ENCODE measurements at regions not wholly inside any gene's neighbourhood (a gene's known extent, or its start where the extent isn't known, plus 50 kb on each side); places are given as distances from the start of the nearest gene placed in this dataset.

- no peak for DNase-seq
Measured at GRCh38 chr12:85509857-85510256, 229.8 kb downstream of the ALX1 start.

GRCh38 chr12:85516039-85516438, 236.0 kb downstream of the ALX1 start:
- no peak for DNase-seq

- DNase-seq: no peak
Measured at GRCh38 chr12:85516667-85517325, 236.8 kb downstream of the ALX1 start.

- no peak for DNase-seq
Measured at GRCh38 chr12:85519163-85519562, 239.1 kb downstream of the ALX1 start.

- no peak for DNase-seq
Measured at GRCh38 chr12:85523197-85523596, 243.2 kb downstream of the ALX1 start.

- DNase-seq: no peak
Measured at GRCh38 chr12:85527192-85527591, 247.2 kb downstream of the ALX1 start.

- no peak for DNase-seq
Measured at GRCh38 chr12:85529896-85530295, 249.9 kb downstream of the ALX1 start.

- DNase-seq: no peak
Measured at GRCh38 chr12:85530456-85530855, 250.4 kb downstream of the ALX1 start.

GRCh38 chr12:85531341-85531740, 251.3 kb downstream of the ALX1 start:
- no peak for DNase-seq

- DNase-seq: no peak
Measured at GRCh38 chr12:85549640-85550039, 269.6 kb downstream of the ALX1 start.

GRCh38 chr12:85550924-85551323, 270.9 kb downstream of the ALX1 start:
- DNase-seq: no peak

GRCh38 chr12:85552461-85552860, 272.4 kb downstream of the ALX1 start:
- no peak for DNase-seq

- DNase-seq: no peak
Measured at GRCh38 chr12:85557850-85558249, 277.8 kb downstream of the ALX1 start.

- DNase-seq: no peak
Measured at GRCh38 chr12:85558684-85559083, 277.5 kb downstream of the RASSF9 start.

GRCh38 chr12:85559127-85559526, 277.1 kb downstream of the RASSF9 start:
- DNase-seq: no peak

- DNase-seq: no peak
Measured at GRCh38 chr12:85559536-85559935, 276.7 kb downstream of the RASSF9 start.

- no peak for DNase-seq
Measured at GRCh38 chr12:85562765-85563164, 273.4 kb downstream of the RASSF9 start.

GRCh38 chr12:85564786-85565185, 271.4 kb downstream of the RASSF9 start:
- DNase-seq: no peak

GRCh38 chr12:85568395-85569103, 267.7 kb downstream of the RASSF9 start:
- no peak for DNase-seq

GRCh38 chr12:85569261-85569660, 266.9 kb downstream of the RASSF9 start:
- no peak for DNase-seq

- DNase-seq: no peak
Measured at GRCh38 chr12:85572956-85573355, 263.3 kb downstream of the RASSF9 start.

- DNase-seq: no peak
Measured at GRCh38 chr12:85573635-85574214, 262.5 kb downstream of the RASSF9 start.

- DNase-seq: no peak
Measured at GRCh38 chr12:85574291-85574690, 261.9 kb downstream of the RASSF9 start.

Data from NCI-H2107 (cell line).